ENCODE measurements at regions not wholly inside any gene's neighbourhood (a gene's known extent, or its start where the extent isn't known, plus 50 kb on each side); places are given as distances from the start of the nearest gene placed in this dataset.

DNA sequence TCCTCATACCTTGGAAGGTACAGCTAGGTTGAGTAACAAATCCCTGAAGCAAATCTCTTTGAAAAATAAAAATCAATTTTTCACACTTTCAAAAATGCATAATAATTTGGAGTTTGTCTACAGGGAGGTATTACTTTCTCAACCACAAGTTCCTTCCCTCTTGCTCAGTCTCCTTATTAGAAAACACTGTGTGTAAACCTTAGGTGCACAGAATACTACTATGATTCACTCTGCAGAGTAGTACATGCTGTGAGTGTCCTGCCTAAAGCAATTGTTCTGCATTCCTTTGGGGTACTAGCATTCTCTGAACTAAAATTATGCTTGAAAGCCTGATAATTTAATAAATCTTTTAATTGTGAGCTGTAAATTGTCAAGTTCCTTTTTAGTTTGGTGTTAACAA is 115.9 kb upstream of the EPHA3 start (continued):
- TF ChIP-seq CHD1 (IDR thresholded peaks at IDR 0.05; ENCODE audit: low read depth, low read length): no peak
- TF ChIP-seq TAF7 (optimal IDR thresholded peaks at IDR 0.05; ENCODE audit: borderline replicate concordance, low read depth, low read length): no peak
- no peak for TF ChIP-seq TEAD4 (IDR thresholded peaks at IDR 0.05; ENCODE audit: low read depth, low read length)
- no peak for TF ChIP-seq SP2 (IDR thresholded peaks at IDR 0.05; ENCODE audit: low read length)
- TF ChIP-seq POLR2A (IDR thresholded peaks at IDR 0.05; ENCODE audit: control extremely low read depth in 1 of 2, low read depth in 2 of 2, low read length in 2 of 2): no peak

All from H1 (cell line).